ENCODE measurements at regions not wholly inside any gene's neighbourhood (a gene's known extent, or its start where the extent isn't known, plus 50 kb on each side); places are given as distances from the start of the nearest gene placed in this dataset.

GRCh38 chr12:42873401-42873800 lies 283.9 kb upstream of the PRICKLE1 start:
- ChIA-PET POLR2A (no interaction called here), CTCF (no interaction called here)

More at GRCh38 chr12:42873401-42873800, 283.9 kb upstream of the PRICKLE1 start:
- H3K4me3 ChIP-seq (replicated peaks in 1 of 2; ENCODE audit: low read depth in 1 of 2, low read length in 2 of 2), result no peak overlapping the region
- DNase-seq (ENCODE audit: low read depth, low spot score) (no peak), ATAC-seq (no peak)
- H3K36me3 ChIP-seq (ENCODE audit: control insufficient read depth in 1 of 2, insufficient read depth in 2 of 2, low read length in 2 of 2), result no peaks in the 10 kb centered on the region
- H4K20me1 ChIP-seq (ENCODE audit: insufficient read depth), result no peaks in the 10 kb centered on the region
- H3K4me1 ChIP-seq (ENCODE audit: control insufficient read depth in 1 of 2, insufficient read depth in 2 of 2, low read length in 2 of 2), result no peaks in the 10 kb centered on the region
- no peak overlapping the region for H2AFZ ChIP-seq (ENCODE audit: low read depth, low read length, poor library complexity, severe bottlenecking)
- no peaks in the 10 kb centered on the region for H3K79me2 ChIP-seq (ENCODE audit: insufficient read depth, low read length)
- intact Hi-C loops (cut with micrococcal nuclease), result no loop called here
- RAD21 ChIA-PET (ENCODE audit: low non-redundant PET in 1 of 2, low total read pairs in 2 of 2, uncharacterized antibody in 2 of 2, unreplicated experiment in 2 of 2), result no interaction called here
- no peak for TF ChIP-seq JUND (IDR thresholded peaks at IDR 0.05)
- no peak for TF ChIP-seq SP1 (IDR thresholded peaks at IDR 0.05; ENCODE audit: low read depth)
- TF ChIP-seq RAD21 (IDR thresholded peaks at IDR 0.05; ENCODE audit: low read depth), result no peak
- no peak for TF ChIP-seq CBX3 (IDR thresholded peaks at IDR 0.05; ENCODE audit: low read depth)
- TF ChIP-seq, protein P1, sequence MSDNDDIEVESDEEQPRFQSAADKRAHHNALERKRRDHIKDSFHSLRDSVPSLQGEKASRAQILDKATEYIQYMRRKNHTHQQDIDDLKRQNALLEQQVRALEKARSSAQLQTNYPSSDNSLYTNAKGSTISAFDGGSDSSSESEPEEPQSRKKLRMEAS (IDR thresholded peaks at IDR 0.05), result no peak
- no peak for TF ChIP-seq EGR1 (IDR thresholded peaks at IDR 0.05; ENCODE audit: low read depth)
- TF ChIP-seq, protein P2, sequence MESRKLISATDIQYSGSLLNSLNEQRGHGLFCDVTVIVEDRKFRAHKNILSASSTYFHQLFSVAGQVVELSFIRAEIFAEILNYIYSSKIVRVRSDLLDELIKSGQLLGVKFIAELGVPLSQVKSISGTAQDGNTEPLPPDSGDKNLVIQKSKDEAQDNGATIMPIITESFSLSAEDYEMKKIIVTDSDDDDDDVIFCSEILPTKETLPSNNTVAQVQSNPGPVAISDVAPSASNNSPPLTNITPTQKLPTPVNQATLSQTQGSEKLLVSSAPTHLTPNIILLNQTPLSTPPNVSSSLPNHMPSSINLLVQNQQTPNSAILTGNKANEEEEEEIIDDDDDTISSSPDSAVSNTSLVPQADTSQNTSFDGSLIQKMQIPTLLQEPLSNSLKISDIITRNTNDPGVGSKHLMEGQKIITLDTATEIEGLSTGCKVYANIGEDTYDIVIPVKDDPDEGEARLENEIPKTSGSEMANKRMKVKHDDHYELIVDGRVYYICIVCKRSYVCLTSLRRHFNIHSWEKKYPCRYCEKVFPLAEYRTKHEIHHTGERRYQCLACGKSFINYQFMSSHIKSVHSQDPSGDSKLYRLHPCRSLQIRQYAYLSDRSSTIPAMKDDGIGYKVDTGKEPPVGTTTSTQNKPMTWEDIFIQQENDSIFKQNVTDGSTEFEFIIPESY (IDR thresholded peaks at IDR 0.05; ENCODE audit: extremely low read depth, insufficient replicate concordance, low read length), result no peak
- no peak for TF ChIP-seq EZH2 (IDR thresholded peaks at IDR 0.05)
- TF ChIP-seq SIN3A (IDR thresholded peaks at IDR 0.05; ENCODE audit: low read depth), result no peak
- no peak for TF ChIP-seq FOSL1 (IDR thresholded peaks at IDR 0.05; ENCODE audit: low read depth)
- no peak for TF ChIP-seq YY1 (IDR thresholded peaks at IDR 0.05; ENCODE audit: extremely low read depth, insufficient replicate concordance, low read depth, low read length)
- no peak for TF ChIP-seq ZNF274 (IDR thresholded peaks at IDR 0.05; ENCODE audit: low read depth, low read length)
- no peak for TF ChIP-seq ATF3 (IDR thresholded peaks at IDR 0.05)
- BruUV-seq (replicated peaks), result no TSS peak
- no peak overlapping the region for H3K4me2 ChIP-seq (ENCODE audit: low read length)
- H3K9me2 ChIP-seq (ENCODE audit: insufficient read depth), result no peaks in the 10 kb centered on the region
- no peaks in the 10 kb centered on the region for H3K9me3 ChIP-seq (ENCODE audit: control insufficient read depth in 1 of 2, insufficient read depth in 1 of 2, low read depth in 1 of 2, low read length in 2 of 2)
- no peak overlapping the region for H3K9ac ChIP-seq (ENCODE audit: low read length)
- H3K27me3 ChIP-seq (ENCODE audit: insufficient read depth, low read length), result no peaks in the 10 kb centered on the region
- H3K27ac ChIP-seq (ENCODE audit: low read depth, low read length), result no peak overlapping the region
